ENCODE measurements at regions not wholly inside any gene's neighbourhood (a gene's known extent, or its start where the extent isn't known, plus 50 kb on each side); places are given as distances from the start of the nearest gene placed in this dataset.

- no peak overlapping the region for H3K4me3 ChIP-seq (ENCODE audit: insufficient read depth, low read depth, low read length)
- no peaks in the 10 kb centered on the region for H3K4me1 ChIP-seq (ENCODE audit: insufficient read depth, low read length)
- no peak overlapping the region for H3K4me3 Mint-ChIP-seq (ENCODE audit: unreplicated experiment)
- no peak overlapping the region for H3K27ac Mint-ChIP-seq (ENCODE audit: unreplicated experiment)
- TF ChIP-seq CTCF (IDR thresholded peaks at IDR 0.05; ENCODE audit: insufficient read depth, low read depth, low read length) (no peak), EZH2 (IDR thresholded peaks at IDR 0.05; ENCODE audit: insufficient read depth, low read length) (no peak)
- H3K27me3 Mint-ChIP-seq (ENCODE audit: low read depth, unreplicated experiment) = no peaks in the 10 kb centered on the region
- no peak for DNase-seq (ENCODE audit: low read depth)
- H3K9me3 Mint-ChIP-seq (ENCODE audit: unreplicated experiment) = no peaks in the 10 kb centered on the region
- H3K4me2 ChIP-seq (ENCODE audit: low read length) = no peak overlapping the region
- no peak overlapping the region for H2AFZ ChIP-seq (ENCODE audit: low read depth, low read length)
- no peaks in the 10 kb centered on the region for H3K79me2 ChIP-seq (ENCODE audit: insufficient read depth, low read length)
- H3K36me3 Mint-ChIP-seq (ENCODE audit: low read depth, unreplicated experiment) = no peaks in the 10 kb centered on the region
- no peak overlapping the region for H3K27ac ChIP-seq (ENCODE audit: low read depth, low read length)
- FAIRE-seq = peak; percentile 32
- no peaks in the 10 kb centered on the region for H3K4me1 Mint-ChIP-seq (ENCODE audit: low read depth, unreplicated experiment)
- no peaks in the 10 kb centered on the region for H3K36me3 ChIP-seq (ENCODE audit: insufficient read depth, low read length)
- H3K9me3 ChIP-seq (ENCODE audit: insufficient read depth, low read depth, low read length) = no peaks in the 10 kb centered on the region
- no peaks in the 10 kb centered on the region for H4K20me1 ChIP-seq (ENCODE audit: insufficient read depth, low read length)
- no peaks in the 10 kb centered on the region for H3K27me3 ChIP-seq (ENCODE audit: insufficient read depth, low read length)
- no peak overlapping the region for H3K9ac ChIP-seq (ENCODE audit: low read length)
Measured at GRCh38 chr17:13962716-13963240, 106.5 kb upstream of the COX10 start.

GRCh38 chr17:13967416-13967815, 101.9 kb upstream of the COX10 start:
- Histone ChIP-seq H4K20me1 (ENCODE audit: insufficient read depth, low read length) (no peaks in the 10 kb centered on the region), H3K36me3 (ENCODE audit: insufficient read depth, low read length) (no peaks in the 10 kb centered on the region), H3K27me3 (ENCODE audit: insufficient read depth, low read length) (no peaks in the 10 kb centered on the region), H3K4me2 (ENCODE audit: low read length) (no peak overlapping the region), H3K9me3 (ENCODE audit: insufficient read depth, low read depth, low read length) (no peaks in the 10 kb centered on the region), H3K4me1 (ENCODE audit: insufficient read depth, low read length) (no peaks in the 10 kb centered on the region), H3K27ac (ENCODE audit: low read depth, low read length) (no peak overlapping the region), H3K4me3 (ENCODE audit: insufficient read depth, low read depth, low read length) (no peak overlapping the region), H3K9ac (ENCODE audit: low read length) (no peak overlapping the region), H2AFZ (ENCODE audit: low read depth, low read length) (no peak overlapping the region), H3K79me2 (ENCODE audit: insufficient read depth, low read length) (no peaks in the 10 kb centered on the region)
- no peaks in the 10 kb centered on the region for H3K4me1 Mint-ChIP-seq (ENCODE audit: low read depth, unreplicated experiment)
- peaks cover 2% of the 10 kb centered on the region for H3K9me3 Mint-ChIP-seq (ENCODE audit: unreplicated experiment)
- H3K27ac Mint-ChIP-seq (ENCODE audit: unreplicated experiment) = no peak overlapping the region
- no peaks in the 10 kb centered on the region for H3K27me3 Mint-ChIP-seq (ENCODE audit: low read depth, unreplicated experiment)
- H3K36me3 Mint-ChIP-seq (ENCODE audit: low read depth, unreplicated experiment) = no peaks in the 10 kb centered on the region
- FAIRE-seq = no peak
- H3K4me3 Mint-ChIP-seq (ENCODE audit: unreplicated experiment) = no peak overlapping the region
- TF ChIP-seq CTCF (IDR thresholded peaks at IDR 0.05; ENCODE audit: insufficient read depth, low read depth, low read length) (no peak), EZH2 (IDR thresholded peaks at IDR 0.05; ENCODE audit: insufficient read depth, low read length) (no peak)
- no peak for DNase-seq (ENCODE audit: low read depth)

- no peaks in the 10 kb centered on the region for H3K27me3 Mint-ChIP-seq (ENCODE audit: low read depth, unreplicated experiment)
- no peaks in the 10 kb centered on the region for H3K36me3 ChIP-seq (ENCODE audit: insufficient read depth, low read length)
Measured at GRCh38 chr17:13970531-13970930, 98.8 kb upstream of the COX10 start.

More at GRCh38 chr17:13970531-13970930, 98.8 kb upstream of the COX10 start:
- Histone ChIP-seq H3K4me1 (ENCODE audit: insufficient read depth, low read length) (no peaks in the 10 kb centered on the region), H4K20me1 (ENCODE audit: insufficient read depth, low read length) (no peaks in the 10 kb centered on the region), H2AFZ (ENCODE audit: low read depth, low read length) (no peak overlapping the region), H3K9me3 (ENCODE audit: insufficient read depth, low read depth, low read length) (no peaks in the 10 kb centered on the region), H3K4me2 (ENCODE audit: low read length) (no peak overlapping the region), H3K4me3 (ENCODE audit: insufficient read depth, low read depth, low read length) (no peak overlapping the region), H3K9ac (ENCODE audit: low read length) (no peak overlapping the region), H3K27ac (ENCODE audit: low read depth, low read length) (no peak overlapping the region), H3K79me2 (ENCODE audit: insufficient read depth, low read length) (no peaks in the 10 kb centered on the region), H3K27me3 (ENCODE audit: insufficient read depth, low read length) (no peaks in the 10 kb centered on the region)
- H3K36me3 Mint-ChIP-seq (ENCODE audit: low read depth, unreplicated experiment) = no peaks in the 10 kb centered on the region
- TF ChIP-seq CTCF (IDR thresholded peaks at IDR 0.05; ENCODE audit: insufficient read depth, low read depth, low read length) (no peak), EZH2 (IDR thresholded peaks at IDR 0.05; ENCODE audit: insufficient read depth, low read length) (no peak)
- H3K4me3 Mint-ChIP-seq (ENCODE audit: unreplicated experiment) = no peak overlapping the region
- H3K9me3 Mint-ChIP-seq (ENCODE audit: unreplicated experiment) = peaks cover 4% of the 10 kb centered on the region
- no peak overlapping the region for H3K27ac Mint-ChIP-seq (ENCODE audit: unreplicated experiment)
- DNase-seq (ENCODE audit: low read depth) (no peak), FAIRE-seq (no peak)
- H3K4me1 Mint-ChIP-seq (ENCODE audit: low read depth, unreplicated experiment) = no peaks in the 10 kb centered on the region
